ENCODE measurements at regions not wholly inside any gene's neighbourhood (a gene's known extent, or its start where the extent isn't known, plus 50 kb on each side); places are given as distances from the start of the nearest gene placed in this dataset.

GRCh38 chr11:19597206-19597605 lies 115.4 kb upstream of the NAV2 start:
- H3K4me3 ChIP-seq = no peak overlapping the region
- H3K4me1 ChIP-seq = peaks cover 5 to 17% (median 5%) of the 10 kb centered on the region in 3 donors
- DNase-seq = no peak
- H3K27me3 ChIP-seq = no peaks in the 10 kb centered on the region
- H3K36me3 ChIP-seq = no peaks in the 10 kb centered on the region
- 42 to 50% methylated on average over 1 of the region's 1 CpG for WGBS, 2 donors
- intact Hi-C loops (cut with DNase I) = no loop called here
- H3K9me3 ChIP-seq = no peaks in the 10 kb centered on the region
- no peak for TF ChIP-seq POLR2A (IDR thresholded peaks at IDR 0.05)
- TF ChIP-seq, protein P1, sequence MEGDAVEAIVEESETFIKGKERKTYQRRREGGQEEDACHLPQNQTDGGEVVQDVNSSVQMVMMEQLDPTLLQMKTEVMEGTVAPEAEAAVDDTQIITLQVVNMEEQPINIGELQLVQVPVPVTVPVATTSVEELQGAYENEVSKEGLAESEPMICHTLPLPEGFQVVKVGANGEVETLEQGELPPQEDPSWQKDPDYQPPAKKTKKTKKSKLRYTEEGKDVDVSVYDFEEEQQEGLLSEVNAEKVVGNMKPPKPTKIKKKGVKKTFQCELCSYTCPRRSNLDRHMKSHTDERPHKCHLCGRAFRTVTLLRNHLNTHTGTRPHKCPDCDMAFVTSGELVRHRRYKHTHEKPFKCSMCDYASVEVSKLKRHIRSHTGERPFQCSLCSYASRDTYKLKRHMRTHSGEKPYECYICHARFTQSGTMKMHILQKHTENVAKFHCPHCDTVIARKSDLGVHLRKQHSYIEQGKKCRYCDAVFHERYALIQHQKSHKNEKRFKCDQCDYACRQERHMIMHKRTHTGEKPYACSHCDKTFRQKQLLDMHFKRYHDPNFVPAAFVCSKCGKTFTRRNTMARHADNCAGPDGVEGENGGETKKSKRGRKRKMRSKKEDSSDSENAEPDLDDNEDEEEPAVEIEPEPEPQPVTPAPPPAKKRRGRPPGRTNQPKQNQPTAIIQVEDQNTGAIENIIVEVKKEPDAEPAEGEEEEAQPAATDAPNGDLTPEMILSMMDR (IDR thresholded peaks at IDR 0.05) = no peak
- H3K27ac ChIP-seq = peak overlapping the region in 2 of 4 donors; percentile 78 to 87

GRCh38 chr11:19595840-19596751 lies 116.5 kb upstream of the NAV2 start:
- Histone ChIP-seq H3K9me3 (no peaks in the 10 kb centered on the region), H3K4me1 (peaks cover 5 to 17% (median 5%) of the 10 kb centered on the region in 3 donors), H3K36me3 (no peaks in the 10 kb centered on the region), H3K27me3 (no peaks in the 10 kb centered on the region), H3K27ac (peak overlapping the region; percentile 43 to 87 (median 66)), H3K4me3 (no peak overlapping the region)
- intact Hi-C loops (cut with DNase I) = no loop called here
- WGBS, 2 donors = 32 to 33% methylated on average over 6 to 8 of the region's 12 CpGs
- TF ChIP-seq, protein P1 (IDR thresholded peaks at IDR 0.05) = no peak
- no peak for TF ChIP-seq POLR2A (IDR thresholded peaks at IDR 0.05)
- no peak for DNase-seq

- Histone ChIP-seq H3K27me3 (no peaks in the 10 kb centered on the region), H3K4me3 (no peak overlapping the region), H3K27ac (peak overlapping the region in 1 of 4 donors; percentile 78), H3K4me1 (peaks cover 5 to 17% (median 5%) of the 10 kb centered on the region in 3 donors), H3K36me3 (no peaks in the 10 kb centered on the region), H3K9me3 (no peaks in the 10 kb centered on the region)
- WGBS, 2 donors = 69 to 81% methylated on average over 2 of the region's 2 CpGs
- DNase-seq = no peak
- intact Hi-C loops (cut with DNase I) = no loop called here
- TF ChIP-seq, protein P1 (IDR thresholded peaks at IDR 0.05) = no peak
- no peak for TF ChIP-seq POLR2A (IDR thresholded peaks at IDR 0.05)
These were observed 117.2 kb upstream of the NAV2 start for GRCh38 chr11:19595499-19595839.

DNA sequence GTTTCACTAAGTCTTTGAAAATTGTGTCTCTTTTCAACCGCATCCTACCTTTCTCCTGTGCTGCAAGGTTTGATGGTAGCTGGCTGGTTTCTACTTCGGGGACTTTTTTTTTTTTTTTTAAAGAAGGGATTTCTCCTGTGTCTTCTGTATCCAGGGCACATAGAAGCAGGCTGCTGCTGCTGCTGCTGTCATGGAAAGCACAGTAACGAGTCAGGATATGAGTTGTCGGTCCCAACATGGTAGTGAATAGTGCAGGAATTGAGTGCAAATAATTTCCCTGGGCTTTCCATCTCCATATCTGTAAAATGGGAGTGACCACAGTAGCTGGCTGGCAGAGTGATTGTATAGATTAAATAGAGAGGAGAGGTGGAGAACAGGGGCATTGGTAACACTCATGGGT lies 118.3 kb upstream of the NAV2 start:
- no peaks in the 10 kb centered on the region for H3K36me3 ChIP-seq
- H3K4me1 ChIP-seq = peaks cover 5 to 17% (median 5%) of the 10 kb centered on the region in 3 donors
- no peaks in the 10 kb centered on the region for H3K27me3 ChIP-seq
- TF ChIP-seq, protein P1 (IDR thresholded peaks at IDR 0.05) = no peak
- no peak for TF ChIP-seq POLR2A (IDR thresholded peaks at IDR 0.05)
- H3K9me3 ChIP-seq = no peaks in the 10 kb centered on the region
- H3K27ac ChIP-seq = no peak overlapping the region
- intact Hi-C loops (cut with DNase I) = no loop called here
- DNase-seq = no peak
- 89% methylated on average over 2 to 4 of the region's 4 CpGs for WGBS, 2 donors
- H3K4me3 ChIP-seq = no peak overlapping the region

- H3K4me3 ChIP-seq = no peak overlapping the region
- H3K36me3 ChIP-seq = no peaks in the 10 kb centered on the region
- intact Hi-C loops (cut with DNase I) = no loop called here
- no peak overlapping the region for H3K27ac ChIP-seq
- no peak for TF ChIP-seq POLR2A (IDR thresholded peaks at IDR 0.05)
- TF ChIP-seq, protein P1 (IDR thresholded peaks at IDR 0.05) = no peak
- no peak for DNase-seq
- peaks cover 5 to 17% (median 5%) of the 10 kb centered on the region in 3 donors for H3K4me1 ChIP-seq
- H3K27me3 ChIP-seq = no peaks in the 10 kb centered on the region
- H3K9me3 ChIP-seq = no peaks in the 10 kb centered on the region
- 88 to 90% methylated on average over 2 of the region's 2 CpGs for WGBS, 2 donors
These were observed 119.8 kb upstream of the NAV2 start for GRCh38 chr11:19592842-19593241.

All from esophagus squamous epithelium (tissue), 5 donors.